NCI-H1930 (cell line): ENCODE measurements at regions not wholly inside any gene's neighbourhood (a gene's known extent, or its start where the extent isn't known, plus 50 kb on each side); places are given as distances from the start of the nearest gene placed in this dataset.
A peak's percentile ranks its signal among the peaks of the same experiment; 100 is the strongest.

ENCODE experiments used
- DNase-seq, 2 experiments: peaks; one replicate each; lab custom pipeline; 2025; lab: John Stamatoyannopoulos, UW

- DNase-seq: no peak
Measured at GRCh38 chr7:16978358-16979244, 96.8 kb upstream of the AGR3 start.

GRCh38 chr7:16980539-16980938 is 98.8 kb upstream of the AGR3 start:
- DNase-seq: no peak

- DNase-seq: peak in 1 of 2 experiments; percentile 51
Measured at GRCh38 chr7:16982640-16983350, 101.0 kb upstream of the AGR3 start.

GRCh38 chr7:16984375-16984774 is 102.6 kb upstream of the AGR3 start:
- peak in 1 of 2 experiments; percentile 27 for DNase-seq

GRCh38 chr7:16985621-16986020 is 103.8 kb upstream of the AGR3 start:
- no peak for DNase-seq

GRCh38 chr7:16986755-16987154 is 105.0 kb upstream of the AGR3 start:
- DNase-seq: no peak

- no peak for DNase-seq
Measured at GRCh38 chr7:16989811-16990413, 108.1 kb upstream of the AGR3 start.

- no peak for DNase-seq
Measured at GRCh38 chr7:16991551-16991950, 109.8 kb upstream of the AGR3 start.

GRCh38 chr7:16993543-16993942 is 111.8 kb upstream of the AGR3 start:
- DNase-seq: no peak

- no peak for DNase-seq
Measured at GRCh38 chr7:16998481-16999051, 116.8 kb upstream of the AGR3 start.

GRCh38 chr7:16999541-17000267 is 117.9 kb upstream of the AGR3 start:
- DNase-seq: no peak

GRCh38 chr7:17005271-17005670 is 123.5 kb upstream of the AGR3 start:
- DNase-seq: no peak

GRCh38 chr7:17007841-17008240 is 126.1 kb upstream of the AGR3 start:
- no peak for DNase-seq

GRCh38 chr7:17009007-17009719 is 127.4 kb upstream of the AGR3 start:
- DNase-seq: no peak

GRCh38 chr7:17009933-17010332 is 128.2 kb upstream of the AGR3 start:
- DNase-seq: no peak

- no peak for DNase-seq
Measured at GRCh38 chr7:17010637-17011300, 129.0 kb upstream of the AGR3 start.

GRCh38 chr7:17013204-17013603 is 131.4 kb upstream of the AGR3 start:
- DNase-seq: no peak

- no peak for DNase-seq
Measured at GRCh38 chr7:17014686-17015085, 132.9 kb upstream of the AGR3 start.

GRCh38 chr7:17015598-17016031 is 133.8 kb upstream of the AGR3 start:
- DNase-seq: no peak

- no peak for DNase-seq
Measured at GRCh38 chr7:17016402-17017010, 134.7 kb upstream of the AGR3 start.
